Heart right ventricle (tissue), 16 donors: ENCODE measurements at regions not wholly inside any gene's neighbourhood (a gene's known extent, or its start where the extent isn't known, plus 50 kb on each side); places are given as distances from the start of the nearest gene placed in this dataset.

Experiments
- ATAC-seq, 8 donors: fragments of 200-7000 bp; cut with Tn5 transposase; one replicate each; pipeline ENCODE4 v1.9.1; 2020; ENCODE audit warnings: mild to moderate bottlenecking in 8 of 8, moderate library complexity in 8 of 8, moderate number of reproducible peaks in 1 of 8
- DNase-seq, 2 donors: peaks; one replicate each; pipeline ENCODE4 v3.0.0-alpha.2; 2020
- H3K27ac ChIP-seq, 10 donors: fragments of 200-600 bp; sonication (generic) in 2 of 10; one replicate each; pipeline versions ENCODE4 v1.5.0 to v1.8.0; 2020 to 2022; ENCODE audit warnings: mild to moderate bottlenecking in 3 of 10
- H3K27me3 ChIP-seq, 7 donors: fragments of 200-600 bp; one replicate each; pipeline ENCODE4 v1.8.0; 2021 to 2022; ENCODE audit warnings: mild to moderate bottlenecking in 2 of 7
- H3K36me3 ChIP-seq, 9 donors: fragments of 200-600 bp; sonication (generic) in 1 of 9; one replicate each; pipeline versions ENCODE4 v1.5.0 to v1.8.0; 2020 to 2022; ENCODE audit warnings: mild to moderate bottlenecking in 2 of 9
- H3K4me1 ChIP-seq, 9 donors: fragments of 200-600 bp; sonication (generic) in 1 of 9; one replicate each; pipeline versions ENCODE4 v1.5.0 to v1.8.0; 2020 to 2022; ENCODE audit warnings: mild to moderate bottlenecking in 4 of 9
- H3K4me3 ChIP-seq, 10 donors: fragments of 200-600 bp; sonication (generic) in 2 of 10; one replicate each; pipeline versions ENCODE4 v1.5.0 to v1.8.0; 2020 to 2022; ENCODE audit warnings: mild to moderate bottlenecking in 7 of 10, moderate library complexity in 2 of 10
- H3K9me3 ChIP-seq, 11 donors: fragments of 200-600 bp in 10 of 11; sonication (generic) in 2 of 11; one replicate each; pipeline versions ENCODE4 v1.5.0 to v1.8.0; 2013 to 2022; ENCODE audit warnings: mild to moderate bottlenecking in 2 of 11, control low read depth in 1 of 11, moderate library complexity in 1 of 11
- WGBS, 2 donors: extraction: QIAGEN DNeasy Blood & Tissue Kit; methylation state at CpG; one replicate each; pipeline ENCODE4 v1.1.7; 2013; ENCODE audit warnings: inconsistent platforms in 1 of 2; 5-methylcytosine and 5-hydroxymethylcytosine counted together
- intact Hi-C, 10 donors: fragments of 100-400 bp; cut with DNase I; formaldehyde crosslinking; loops; one replicate each; pipeline versions ENCODE4 v1.11.1 to v1.14.2; 2022
- TF ChIP-seq, protein P1 (sequence below), 9 donors: fragments of 200-600 bp; sonication (generic) in 2 of 9; IDR thresholded peaks; one replicate each; pipeline versions ENCODE4 v1.5.0 to v1.8.0; 2021 to 2022; ENCODE audit warnings: antibody characterized with exemption in 9 of 9, mild to moderate bottlenecking in 5 of 9, moderate library complexity in 1 of 9
- donor health status: Arrhythmogenic right ventricular cardiomyopathy.
- donor health status: ischemic (EF 13 %, LVEDD 7.1; RV severe dilation, severe dysfunction).
- donor health status: healthy with polysubstance abuse.
- donor health status: DM: no; HTN: yes; CAD: no.
- donor health status: DM: no; HTN: no; CAD: no.
- donor health status: ischemic (EF 25% LVEDD 6.9; RV normal size, moderate dysfunction).
- donor health status: ischemic (EF 25% LVEDD 5.7; RV mildly dilated, moderate dysfunction).
- donor health status: healthy.
- donor health status: DM: yes; HTN: yes; CAD: no.
- donor health status: Ischemic cardiomyopathy.
- donor health status: ischemic (EF 35%, LVEDD 5.7; RV mildly dilated, moderate dysfunction).
- donor health status: nonischemic (EF 11% LVEDD 7.7; RV severe dilation, severe dysfunction).
- donor health status: DM: yes; HTN: yes; CAD: no.
- donor health status: PGD.
- donor health status: ischemic (EF 29% LVEDD 5.4; RV normal size, mild dysfunction).
- donor health status: nonischemic (EF 23%, LVEDD 6.1; RV moderate dilation, normal function).

DNA sequence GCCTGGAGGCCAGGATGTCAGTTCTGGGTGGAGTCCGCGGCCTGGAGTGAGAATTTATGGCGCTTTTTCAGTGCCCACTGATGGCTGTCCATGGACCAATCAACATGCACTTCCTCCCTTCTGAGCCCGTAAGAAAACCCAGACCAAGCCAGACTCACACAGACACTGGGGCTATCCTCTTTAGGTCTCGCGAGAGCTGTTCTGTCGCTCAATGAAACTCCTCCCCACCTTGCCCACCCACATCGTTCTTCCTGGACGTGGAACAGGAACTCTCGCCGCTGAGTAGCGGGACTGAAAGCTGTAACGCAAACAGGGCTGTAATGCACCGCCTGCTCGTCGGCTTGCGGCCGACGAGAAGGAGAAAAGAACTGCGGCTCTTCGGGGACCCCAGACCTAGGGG lies 833.0 kb upstream of the CADM2 start:
- intact Hi-C loops, result no loop called here
- DNase-seq (no peak), ATAC-seq (no peak)
- Histone ChIP-seq H3K27ac (no peak overlapping the region), H3K36me3 (no peaks in the 10 kb centered on the region), H3K4me1 (no peaks in the 10 kb centered on the region), H3K9me3 (peaks cover 0 to 28% (median 0%) of the 10 kb centered on the region in 11 donors), H3K27me3 (no peaks in the 10 kb centered on the region), H3K4me3 (no peak overlapping the region)
- TF ChIP-seq, protein P1, sequence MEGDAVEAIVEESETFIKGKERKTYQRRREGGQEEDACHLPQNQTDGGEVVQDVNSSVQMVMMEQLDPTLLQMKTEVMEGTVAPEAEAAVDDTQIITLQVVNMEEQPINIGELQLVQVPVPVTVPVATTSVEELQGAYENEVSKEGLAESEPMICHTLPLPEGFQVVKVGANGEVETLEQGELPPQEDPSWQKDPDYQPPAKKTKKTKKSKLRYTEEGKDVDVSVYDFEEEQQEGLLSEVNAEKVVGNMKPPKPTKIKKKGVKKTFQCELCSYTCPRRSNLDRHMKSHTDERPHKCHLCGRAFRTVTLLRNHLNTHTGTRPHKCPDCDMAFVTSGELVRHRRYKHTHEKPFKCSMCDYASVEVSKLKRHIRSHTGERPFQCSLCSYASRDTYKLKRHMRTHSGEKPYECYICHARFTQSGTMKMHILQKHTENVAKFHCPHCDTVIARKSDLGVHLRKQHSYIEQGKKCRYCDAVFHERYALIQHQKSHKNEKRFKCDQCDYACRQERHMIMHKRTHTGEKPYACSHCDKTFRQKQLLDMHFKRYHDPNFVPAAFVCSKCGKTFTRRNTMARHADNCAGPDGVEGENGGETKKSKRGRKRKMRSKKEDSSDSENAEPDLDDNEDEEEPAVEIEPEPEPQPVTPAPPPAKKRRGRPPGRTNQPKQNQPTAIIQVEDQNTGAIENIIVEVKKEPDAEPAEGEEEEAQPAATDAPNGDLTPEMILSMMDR (IDR thresholded peaks at IDR 0.05), result no peak
- 94 to 96% methylated on average over 21 of the region's 21 CpGs for WGBS, 2 donors

DNA sequence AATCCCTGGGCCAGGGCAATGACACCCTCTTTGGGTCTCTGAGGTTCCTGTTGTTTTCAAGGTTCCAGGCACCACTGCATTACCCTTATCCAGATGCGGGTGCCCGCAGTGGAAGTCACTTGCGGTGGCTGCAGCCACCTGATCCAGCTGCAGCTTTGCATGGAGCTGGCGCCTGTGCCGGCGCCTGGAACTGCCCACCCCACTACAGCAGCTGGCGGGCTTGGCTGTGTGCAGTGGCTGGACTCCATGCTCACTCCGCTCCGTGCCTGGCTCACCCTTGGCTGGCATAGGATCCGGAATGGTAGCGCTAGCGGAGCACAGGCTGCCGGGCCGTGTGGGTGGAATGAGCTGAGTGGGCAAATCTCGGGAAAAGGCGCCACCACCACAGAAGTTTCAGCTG lies 832.6 kb upstream of the CADM2 start:
- H3K27me3 ChIP-seq, result no peaks in the 10 kb centered on the region
- H3K4me1 ChIP-seq, result no peaks in the 10 kb centered on the region
- intact Hi-C loops, result no loop called here
- H3K36me3 ChIP-seq, result no peaks in the 10 kb centered on the region
- ATAC-seq, result no peak
- no peak overlapping the region for H3K4me3 ChIP-seq
- H3K27ac ChIP-seq, result no peak overlapping the region
- TF ChIP-seq, protein P1 (IDR thresholded peaks at IDR 0.05), result no peak
- WGBS, 2 donors, result 95 to 99% methylated on average over 16 of the region's 16 CpGs
- no peak for DNase-seq
- peaks cover 0 to 28% (median 0%) of the 10 kb centered on the region in 11 donors for H3K9me3 ChIP-seq

DNA sequence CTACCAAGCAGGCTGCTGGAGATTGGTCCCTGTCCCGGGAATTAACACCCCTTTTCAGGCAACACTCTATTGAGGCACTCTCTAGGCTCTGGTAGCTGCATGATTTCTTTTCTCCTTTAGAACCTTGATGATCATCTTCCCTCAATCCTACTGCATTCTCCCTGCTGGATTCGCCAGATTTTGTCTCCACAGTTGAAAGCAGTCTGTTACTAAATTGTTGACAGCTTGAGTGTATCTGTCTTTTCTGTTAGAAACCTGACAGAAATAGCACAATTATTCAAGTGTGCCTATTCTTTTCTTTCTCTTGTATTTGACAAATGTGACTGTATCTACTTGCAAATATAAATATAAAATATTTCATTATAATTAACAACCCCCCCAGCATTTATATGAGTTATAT lies 830.8 kb upstream of the CADM2 start:
- no peak overlapping the region for H3K27ac ChIP-seq
- no peaks in the 10 kb centered on the region for H3K36me3 ChIP-seq
- no peaks in the 10 kb centered on the region for H3K27me3 ChIP-seq
- H3K9me3 ChIP-seq, result peaks cover 0 to 28% (median 0%) of the 10 kb centered on the region in 11 donors
- no peaks in the 10 kb centered on the region for H3K4me1 ChIP-seq
- no peak for DNase-seq
- intact Hi-C loops, result no loop called here
- ATAC-seq, result no peak
- H3K4me3 ChIP-seq, result no peak overlapping the region
- WGBS, 2 donors, result 50 to 62% methylated on average over 2 of the region's 2 CpGs
- TF ChIP-seq, protein P1 (IDR thresholded peaks at IDR 0.05), result no peak

DNA sequence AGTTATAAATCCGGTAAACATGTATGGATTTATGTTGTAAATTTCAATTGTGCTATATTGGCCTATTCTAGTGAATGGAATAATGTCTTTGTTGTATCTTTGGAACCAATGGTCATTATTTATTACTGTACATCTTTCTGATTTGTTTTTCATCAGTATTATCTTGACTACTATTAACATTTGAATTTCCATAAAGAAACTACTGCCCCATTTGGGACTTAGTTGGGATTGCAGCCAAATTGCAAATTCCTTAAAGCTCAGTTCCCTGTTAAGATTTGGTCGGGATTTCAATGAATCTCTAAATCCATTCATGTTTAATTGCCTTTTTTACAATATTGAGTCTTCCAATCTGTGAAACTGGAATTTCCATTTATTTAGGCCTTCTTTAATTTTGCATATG lies 822.4 kb upstream of the CADM2 start:
- no peak overlapping the region for H3K4me3 ChIP-seq
- peaks cover 0 to 5% (median 0%) of the 10 kb centered on the region in 11 donors for H3K9me3 ChIP-seq
- no peaks in the 10 kb centered on the region for H3K4me1 ChIP-seq
- H3K27me3 ChIP-seq, result no peaks in the 10 kb centered on the region
- H3K36me3 ChIP-seq, result no peaks in the 10 kb centered on the region
- no peak for DNase-seq
- intact Hi-C loops, result no loop called here
- TF ChIP-seq, protein P1 (IDR thresholded peaks at IDR 0.05), result no peak
- no peak for ATAC-seq
- H3K27ac ChIP-seq, result no peak overlapping the region
- WGBS, 2 donors, result 43 to 74% methylated on average over 2 of the region's 2 CpGs
